HG02588 (cell line): ENCODE measurements at regions not wholly inside any gene's neighbourhood (a gene's known extent, or its start where the extent isn't known, plus 50 kb on each side); places are given as distances from the start of the nearest gene placed in this dataset.

Experiments
- ATAC-seq: cut with Tn5 transposase; IDR thresholded peaks from one replicate; pipeline ENCODE4 v1.9.1; 2021; ENCODE audit warnings: mild to moderate bottlenecking, moderate library complexity; ENCODE audit not compliant: unreplicated experiment

- no peak for ATAC-seq
These were observed 87.3 kb downstream of the TMEM100 start for GRCh38 chr17:55635253-55635914.

GRCh38 chr17:55634702-55635101 lies 88.0 kb downstream of the TMEM100 start:
- ATAC-seq, result no peak

- ATAC-seq, result no peak
These were observed 89.8 kb downstream of the TMEM100 start for GRCh38 chr17:55632893-55633292.

GRCh38 chr17:55632236-55632635 lies 90.4 kb downstream of the TMEM100 start:
- ATAC-seq, result no peak

GRCh38 chr17:55629995-55630394 lies 92.7 kb downstream of the TMEM100 start:
- ATAC-seq, result no peak

- ATAC-seq, result peak; percentile 68
These were observed 97.1 kb downstream of the TMEM100 start for GRCh38 chr17:55625521-55625920.

- peak; percentile 48 for ATAC-seq
These were observed 97.8 kb downstream of the TMEM100 start for GRCh38 chr17:55624772-55625433.

GRCh38 chr17:55622547-55622946 lies 100.1 kb downstream of the TMEM100 start:
- no peak for ATAC-seq

GRCh38 chr17:55620945-55621344 lies 101.7 kb downstream of the TMEM100 start:
- ATAC-seq, result no peak

- no peak for ATAC-seq
These were observed 102.6 kb downstream of the TMEM100 start for GRCh38 chr17:55620023-55620422.

- ATAC-seq, result no peak
These were observed 105.2 kb downstream of the TMEM100 start for GRCh38 chr17:55617441-55617840.

GRCh38 chr17:55614061-55614460 lies 102.8 kb upstream of the SMIM36 start:
- no peak for ATAC-seq

GRCh38 chr17:55612691-55613141 lies 101.5 kb upstream of the SMIM36 start:
- ATAC-seq, result no peak

GRCh38 chr17:55607731-55608341 lies 96.6 kb upstream of the SMIM36 start:
- ATAC-seq, result no peak

GRCh38 chr17:55606488-55606815 lies 95.2 kb upstream of the SMIM36 start:
- ATAC-seq, result no peak

GRCh38 chr17:55605705-55606487 lies 94.6 kb upstream of the SMIM36 start:
- ATAC-seq, result no peak

GRCh38 chr17:55601874-55602364 lies 90.7 kb upstream of the SMIM36 start:
- no peak for ATAC-seq

- no peak for ATAC-seq
These were observed 87.2 kb upstream of the SMIM36 start for GRCh38 chr17:55598495-55598894.

- no peak for ATAC-seq
These were observed 77.4 kb upstream of the SMIM36 start for GRCh38 chr17:55588446-55589242.

- ATAC-seq, result no peak
These were observed 76.4 kb upstream of the SMIM36 start for GRCh38 chr17:55587608-55588139.
